Renal cortex interstitium (tissue), 11 donors: ENCODE measurements at regions not wholly inside any gene's neighbourhood (a gene's known extent, or its start where the extent isn't known, plus 50 kb on each side); places are given as distances from the start of the nearest gene placed in this dataset.

Experiments used
- DNase-seq, 11 donors: peaks; one replicate each; pipeline ENCODE4 v3.0.0-alpha.2; 2013; ENCODE audit warnings: low read depth in 9 of 11, low spot score in 4 of 11; ENCODE audit errors: extremely low read depth in 1 of 11

DNA sequence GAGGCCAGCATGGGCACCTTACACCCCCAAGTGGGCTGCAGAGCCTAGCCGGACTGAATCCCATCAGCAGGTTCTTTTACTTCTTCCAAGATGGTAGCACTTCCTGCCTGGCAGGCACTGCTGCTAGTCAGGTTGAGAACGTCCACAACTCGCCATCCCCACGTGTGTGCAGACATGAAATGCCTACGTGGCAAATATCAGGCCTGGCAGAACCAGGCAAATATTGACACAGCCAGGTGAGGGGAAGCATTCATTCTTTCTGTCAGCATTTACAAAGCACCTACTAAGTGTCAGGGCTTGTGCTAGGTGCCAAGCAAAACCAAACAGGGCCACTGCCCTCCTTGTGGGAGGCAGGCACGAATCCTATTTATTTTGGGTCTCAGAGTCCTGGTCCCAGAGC, 52.3 kb upstream of the SIM2 start:
- DNase-seq = no peak

- no peak for DNase-seq
These were observed 51.4 kb upstream of the SIM2 start for GRCh38 chr21:36647279-36648093.
